IPS-18a (cell line): ENCODE measurements at regions not wholly inside any gene's neighbourhood (a gene's known extent, or its start where the extent isn't known, plus 50 kb on each side); places are given as distances from the start of the nearest gene placed in this dataset.

ENCODE experiments used
- H3K27ac ChIP-seq: one replicate; pipeline ENCODE4 v1.5.1; 2013; ENCODE audit warnings: low read length
- H3K27me3 ChIP-seq: one replicate; pipeline ENCODE4 v1.6.1; 2013; ENCODE audit warnings: mild to moderate bottlenecking, low read length; ENCODE audit not compliant: control insufficient read depth, insufficient read depth
- H3K36me3 ChIP-seq: one replicate; pipeline ENCODE4 v1.6.1; 2013; ENCODE audit warnings: low read depth, low read length; ENCODE audit not compliant: control insufficient read depth
- H3K4me1 ChIP-seq: one replicate; pipeline ENCODE4 v1.6.1; 2013; ENCODE audit warnings: low read depth, low read length; ENCODE audit not compliant: control insufficient read depth
- H3K4me3 ChIP-seq: one replicate; pipeline ENCODE4 v1.5.1; 2013; ENCODE audit warnings: low read length
- H3K9ac ChIP-seq: one replicate; pipeline ENCODE4 v1.6.1; 2013; ENCODE audit warnings: mild to moderate bottlenecking, low read length, moderate library complexity
- H3K9me3 ChIP-seq: one replicate; pipeline ENCODE4 v1.6.1; 2013; ENCODE audit warnings: low read depth, low read length; ENCODE audit not compliant: control insufficient read depth

DNA sequence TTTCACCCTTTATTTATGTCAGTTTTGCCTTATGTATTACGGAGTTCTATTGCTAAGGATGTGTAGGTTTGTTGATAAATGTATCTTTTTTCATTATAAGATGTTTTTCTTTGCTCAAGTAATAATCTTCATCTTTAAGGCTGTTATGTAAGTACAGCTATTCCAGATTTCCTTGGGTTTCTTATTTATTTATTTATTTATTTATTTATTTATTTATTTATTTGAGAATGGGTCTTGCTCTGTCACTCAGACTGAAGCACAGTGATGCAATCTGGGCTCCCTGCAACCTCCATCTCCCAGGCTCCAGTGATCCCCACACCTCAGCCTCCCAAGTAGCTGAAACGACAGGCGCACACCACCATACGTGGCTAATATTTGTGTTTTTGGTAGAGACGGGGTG is 617.0 kb downstream of the SLITRK1 start:
- H3K9me3 ChIP-seq = no peaks in the 10 kb centered on the region

DNA sequence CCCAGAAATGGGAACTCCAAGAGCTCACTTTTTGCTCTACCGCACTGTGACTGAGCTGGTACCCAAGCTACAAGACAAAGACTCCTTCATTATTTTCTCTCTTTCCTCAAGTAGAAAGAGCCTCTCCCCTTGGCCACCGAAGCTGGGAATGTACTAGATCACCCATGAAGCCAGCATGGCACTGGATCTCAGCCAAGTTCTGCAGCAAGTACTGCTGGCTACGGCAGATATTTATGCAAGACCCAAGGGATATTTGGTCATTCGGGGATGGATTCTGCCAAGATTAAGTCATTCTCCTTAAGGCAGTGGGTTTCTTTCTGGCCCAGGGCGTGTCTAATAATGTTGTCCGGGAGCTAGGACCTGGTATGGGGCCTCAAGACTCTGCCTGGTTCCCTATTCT is 633.5 kb downstream of the SLITRK1 start:
- Histone ChIP-seq H3K27me3 (no peaks in the 10 kb centered on the region), H3K4me3 (no peak overlapping the region), H3K4me1 (no peaks in the 10 kb centered on the region), H3K36me3 (no peaks in the 10 kb centered on the region), H3K9ac (no peak overlapping the region), H3K9me3 (no peaks in the 10 kb centered on the region), H3K27ac (no peak overlapping the region)

More for the DNA sequence above, 617.0 kb downstream of the SLITRK1 start:
- no peak overlapping the region for H3K9ac ChIP-seq
- H3K36me3 ChIP-seq = no peaks in the 10 kb centered on the region
- H3K4me1 ChIP-seq = no peaks in the 10 kb centered on the region
- no peak overlapping the region for H3K4me3 ChIP-seq
- no peaks in the 10 kb centered on the region for H3K27me3 ChIP-seq
- no peak overlapping the region for H3K27ac ChIP-seq

DNA sequence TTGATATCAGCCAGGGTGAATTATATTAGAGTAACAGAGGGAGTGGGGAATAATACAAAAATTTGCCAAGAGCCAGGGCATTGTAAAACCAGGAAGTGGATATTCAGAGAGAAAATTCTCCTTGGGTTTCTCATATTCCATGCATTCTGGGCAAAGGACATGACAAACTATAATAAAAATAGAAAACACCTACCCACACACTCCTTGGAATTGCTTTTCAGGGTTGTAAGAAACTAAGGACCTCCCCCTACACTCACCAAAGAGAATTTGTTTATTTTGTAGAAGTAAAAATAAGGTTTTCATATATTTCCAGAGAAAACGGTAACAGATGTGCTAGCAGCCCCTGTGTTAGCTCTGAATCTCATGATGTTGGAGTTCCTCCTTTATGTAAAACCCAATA is 649.6 kb downstream of the SLITRK1 start:
- Histone ChIP-seq H3K36me3 (no peaks in the 10 kb centered on the region), H3K9me3 (no peaks in the 10 kb centered on the region), H3K27ac (no peak overlapping the region), H3K4me3 (no peak overlapping the region), H3K9ac (no peak overlapping the region), H3K4me1 (no peaks in the 10 kb centered on the region), H3K27me3 (no peaks in the 10 kb centered on the region)

DNA sequence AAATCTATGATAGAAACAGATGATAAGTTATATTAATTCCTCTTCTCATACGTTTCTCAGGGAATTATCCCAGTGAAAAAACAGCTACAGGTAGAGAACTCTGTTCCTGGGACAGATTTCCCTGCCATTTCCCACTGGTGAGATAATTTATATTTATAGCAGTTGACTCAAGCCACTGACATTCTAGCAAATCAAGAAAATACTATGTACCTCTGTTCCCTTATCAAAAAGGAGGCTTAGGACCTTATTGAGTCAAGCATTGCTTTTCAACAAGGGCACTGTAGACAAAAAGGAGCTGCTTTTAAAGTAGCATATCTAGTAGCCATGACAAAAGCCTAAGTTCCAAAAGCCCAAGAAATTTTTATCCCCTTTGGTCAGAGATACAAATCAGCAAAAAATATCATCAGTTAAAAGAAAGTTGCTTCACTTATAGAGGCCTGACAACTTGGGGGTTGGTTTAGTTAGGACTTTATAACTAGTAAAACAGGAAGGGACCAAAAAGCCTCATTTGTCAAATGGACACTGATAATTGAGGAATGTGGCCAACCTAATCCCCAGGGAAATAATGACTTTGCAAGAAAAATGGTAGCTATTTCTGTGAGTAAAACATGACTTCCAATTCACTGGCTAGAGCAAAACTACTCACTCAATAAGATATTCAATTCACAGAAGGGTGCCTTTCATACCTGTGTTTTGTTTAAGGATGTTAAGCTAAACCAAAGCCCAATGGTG is 652.5 kb downstream of the SLITRK1 start:
- Histone ChIP-seq H3K36me3 (no peaks in the 10 kb centered on the region), H3K27ac (no peak overlapping the region), H3K4me3 (no peak overlapping the region), H3K4me1 (no peaks in the 10 kb centered on the region), H3K9me3 (no peaks in the 10 kb centered on the region), H3K27me3 (no peaks in the 10 kb centered on the region), H3K9ac (no peak overlapping the region)

DNA sequence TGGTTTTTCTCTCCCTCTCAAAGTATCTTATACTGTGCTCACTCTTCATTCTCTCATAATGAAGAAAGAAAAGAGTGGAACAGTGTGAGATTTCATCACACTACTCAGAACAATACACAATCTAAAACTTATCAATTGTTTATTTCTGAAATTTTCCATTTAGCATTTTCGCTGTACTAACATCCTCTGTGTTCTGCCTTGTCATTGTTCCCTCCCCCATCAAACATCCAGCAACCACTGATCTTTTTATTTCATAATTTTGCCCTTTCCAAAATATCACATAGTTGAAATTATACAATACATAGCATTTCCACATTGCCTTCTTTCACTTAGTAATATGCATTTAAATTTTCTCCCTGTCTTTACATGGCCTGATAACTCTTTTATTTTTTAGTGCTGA is 658.7 kb downstream of the SLITRK1 start:
- no peaks in the 10 kb centered on the region for H3K9me3 ChIP-seq
- H3K4me3 ChIP-seq = no peak overlapping the region
- H3K36me3 ChIP-seq = no peaks in the 10 kb centered on the region
- no peak overlapping the region for H3K9ac ChIP-seq
- H3K4me1 ChIP-seq = no peaks in the 10 kb centered on the region
- H3K27ac ChIP-seq = no peak overlapping the region
- H3K27me3 ChIP-seq = no peaks in the 10 kb centered on the region

DNA sequence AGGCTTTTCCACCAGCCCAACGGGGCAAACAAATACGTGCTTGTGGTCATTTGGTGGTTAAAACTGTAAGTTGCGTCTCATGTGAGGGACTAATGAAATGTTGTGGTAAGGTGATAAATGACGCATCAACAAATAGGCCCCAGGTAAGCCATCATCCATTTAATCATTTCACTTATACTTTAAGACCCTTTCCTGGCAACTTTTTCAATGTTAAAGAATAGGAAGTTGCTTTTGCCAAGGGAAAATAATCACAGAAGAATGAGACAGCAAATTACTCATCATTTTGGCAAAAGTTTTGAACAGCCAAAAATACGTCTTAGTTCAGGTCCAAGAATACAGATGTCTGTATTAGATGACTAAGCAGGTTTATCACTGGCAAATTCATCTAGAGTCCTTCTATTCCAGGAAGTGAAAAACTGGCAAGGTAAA is 660.4 kb downstream of the SLITRK1 start:
- no peak overlapping the region for H3K27ac ChIP-seq
- no peaks in the 10 kb centered on the region for H3K36me3 ChIP-seq
- H3K9ac ChIP-seq = no peak overlapping the region
- H3K9me3 ChIP-seq = no peaks in the 10 kb centered on the region
- peaks cover 2% of the 10 kb centered on the region for H3K4me1 ChIP-seq
- H3K27me3 ChIP-seq = no peaks in the 10 kb centered on the region
- H3K4me3 ChIP-seq = no peak overlapping the region

DNA sequence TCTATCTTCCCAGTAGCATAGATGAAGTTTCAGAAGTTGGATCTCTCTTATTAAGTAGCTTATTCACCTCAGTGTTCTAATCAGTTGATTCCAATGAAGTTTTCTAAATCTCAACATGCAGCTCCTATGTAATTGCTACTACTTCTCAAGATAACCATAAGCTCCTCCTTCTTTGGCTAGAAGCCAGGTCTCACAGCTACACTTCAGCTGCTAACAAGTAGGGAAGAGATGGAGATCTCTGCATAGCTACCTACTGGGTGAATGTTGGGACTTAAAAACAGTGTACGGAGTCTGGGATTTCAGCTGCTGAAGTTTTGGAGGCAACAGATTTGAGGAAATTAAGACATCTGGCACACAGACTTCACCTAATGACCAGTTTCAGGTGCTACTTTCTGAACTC is 661.0 kb downstream of the SLITRK1 start:
- no peak overlapping the region for H3K27ac ChIP-seq

DNA sequence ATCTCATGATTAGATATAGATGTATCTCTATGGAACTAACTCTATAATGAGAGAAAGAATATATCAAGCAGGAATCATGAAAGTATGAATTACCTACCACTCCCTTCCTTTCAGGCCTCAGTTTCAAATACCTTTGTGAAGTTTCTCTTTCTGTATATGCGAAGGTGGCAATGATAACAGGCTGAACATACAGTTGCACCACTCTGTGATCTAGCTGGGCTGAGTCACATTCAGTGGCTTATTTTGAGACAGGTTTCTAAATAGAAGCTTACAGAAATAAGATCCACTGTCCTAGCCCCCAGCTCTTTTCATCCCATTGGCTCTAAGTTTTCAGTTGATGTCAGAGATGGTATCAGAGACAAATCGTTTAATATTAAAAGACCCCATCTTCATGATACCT is 662.0 kb downstream of the SLITRK1 start:
- Histone ChIP-seq H3K27ac (no peak overlapping the region), H3K9ac (no peak overlapping the region), H3K4me3 (no peak overlapping the region), H3K36me3 (no peaks in the 10 kb centered on the region), H3K9me3 (no peaks in the 10 kb centered on the region), H3K27me3 (no peaks in the 10 kb centered on the region), H3K4me1 (peaks cover 10% of the 10 kb centered on the region)

More for the DNA sequence above, 661.0 kb downstream of the SLITRK1 start:
- no peaks in the 10 kb centered on the region for H3K27me3 ChIP-seq
- H3K36me3 ChIP-seq = no peaks in the 10 kb centered on the region
- no peak overlapping the region for H3K9ac ChIP-seq
- no peak overlapping the region for H3K4me3 ChIP-seq
- H3K4me1 ChIP-seq = peaks cover 8% of the 10 kb centered on the region
- H3K9me3 ChIP-seq = no peaks in the 10 kb centered on the region

DNA sequence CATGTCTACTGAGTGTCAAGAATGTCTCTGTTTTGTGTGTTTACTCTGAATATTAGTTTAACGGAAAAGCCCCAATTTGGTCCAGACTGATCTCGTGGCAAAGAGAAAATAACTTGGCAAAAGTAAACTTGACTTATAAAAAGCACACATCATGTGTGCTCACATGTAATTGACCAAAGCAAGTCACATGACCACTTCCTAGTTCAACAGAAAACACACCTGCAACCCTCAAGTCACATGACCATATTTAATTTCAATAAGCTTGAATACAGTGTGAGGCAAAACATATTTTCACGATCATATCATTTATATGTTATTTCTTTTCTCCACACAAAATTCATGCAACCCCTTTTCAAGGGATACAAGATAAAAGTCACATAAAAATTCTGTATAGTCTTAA is 662.4 kb downstream of the SLITRK1 start:
- H3K9me3 ChIP-seq = no peaks in the 10 kb centered on the region
- H3K9ac ChIP-seq = no peak overlapping the region
- no peak overlapping the region for H3K27ac ChIP-seq
- H3K4me1 ChIP-seq = peaks cover 10% of the 10 kb centered on the region
- no peak overlapping the region for H3K4me3 ChIP-seq
- no peaks in the 10 kb centered on the region for H3K36me3 ChIP-seq
- no peaks in the 10 kb centered on the region for H3K27me3 ChIP-seq

DNA sequence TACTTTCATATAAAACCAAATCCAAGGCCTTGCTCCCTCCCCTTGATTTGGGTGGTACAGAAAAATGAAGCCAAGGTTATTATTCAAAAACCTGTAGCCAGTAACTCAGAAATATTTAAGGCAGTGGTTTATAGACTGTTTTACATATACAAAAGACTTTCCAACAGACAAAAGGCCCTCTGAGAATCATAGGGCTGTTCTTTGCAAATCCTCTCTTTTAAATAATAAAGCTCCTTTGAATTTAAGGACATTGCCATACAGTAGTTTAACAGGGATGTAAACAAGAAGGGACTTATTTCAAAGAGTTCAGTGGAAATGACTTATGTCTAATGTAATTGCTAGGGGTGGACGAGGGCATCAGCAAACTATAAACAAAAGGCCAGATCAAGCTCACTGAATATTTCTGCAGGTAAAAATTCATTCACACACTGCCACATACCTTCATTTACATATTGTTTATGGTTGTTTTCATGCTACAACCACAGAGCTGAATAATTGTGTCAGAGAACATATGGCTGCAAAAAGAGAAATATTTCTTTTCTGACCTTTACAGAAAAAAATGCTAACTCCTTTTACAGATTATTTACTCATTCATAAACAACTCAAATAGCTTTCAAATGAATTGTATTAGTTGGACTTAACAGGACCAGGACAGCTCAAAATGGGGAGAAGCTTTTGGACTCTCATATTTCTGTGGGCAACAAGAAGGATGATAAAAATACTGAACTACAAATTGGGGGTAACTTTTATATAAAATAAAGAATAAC is 665.6 kb downstream of the SLITRK1 start:
- H3K9me3 ChIP-seq = no peaks in the 10 kb centered on the region
- H3K9ac ChIP-seq = no peak overlapping the region
- H3K4me3 ChIP-seq = no peak overlapping the region
- H3K4me1 ChIP-seq = peaks cover 10% of the 10 kb centered on the region
- no peaks in the 10 kb centered on the region for H3K36me3 ChIP-seq
- H3K27me3 ChIP-seq = no peaks in the 10 kb centered on the region
- no peak overlapping the region for H3K27ac ChIP-seq

DNA sequence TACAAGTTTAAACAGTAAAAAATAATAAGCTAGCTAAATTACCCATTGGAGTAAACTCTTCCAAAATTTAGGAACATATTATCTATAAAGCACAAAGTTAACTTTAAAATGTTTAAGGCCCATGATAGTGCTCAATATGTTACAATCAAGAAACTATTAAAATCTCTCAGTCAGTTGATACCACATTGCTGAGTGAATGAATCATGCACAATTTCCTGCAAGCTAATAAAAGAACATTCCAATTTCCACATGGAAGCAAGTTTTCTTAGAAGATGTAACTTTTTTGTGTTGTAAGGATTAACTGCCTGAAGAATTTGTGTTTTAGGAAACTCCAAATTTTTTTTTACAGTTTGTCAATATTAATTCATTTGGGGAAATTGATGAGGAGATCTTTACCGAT is 666.6 kb downstream of the SLITRK1 start:
- peaks cover 10% of the 10 kb centered on the region for H3K4me1 ChIP-seq
- no peak overlapping the region for H3K27ac ChIP-seq
- H3K36me3 ChIP-seq = no peaks in the 10 kb centered on the region
- no peaks in the 10 kb centered on the region for H3K9me3 ChIP-seq
- no peaks in the 10 kb centered on the region for H3K27me3 ChIP-seq
- H3K9ac ChIP-seq = no peak overlapping the region
- no peak overlapping the region for H3K4me3 ChIP-seq

DNA sequence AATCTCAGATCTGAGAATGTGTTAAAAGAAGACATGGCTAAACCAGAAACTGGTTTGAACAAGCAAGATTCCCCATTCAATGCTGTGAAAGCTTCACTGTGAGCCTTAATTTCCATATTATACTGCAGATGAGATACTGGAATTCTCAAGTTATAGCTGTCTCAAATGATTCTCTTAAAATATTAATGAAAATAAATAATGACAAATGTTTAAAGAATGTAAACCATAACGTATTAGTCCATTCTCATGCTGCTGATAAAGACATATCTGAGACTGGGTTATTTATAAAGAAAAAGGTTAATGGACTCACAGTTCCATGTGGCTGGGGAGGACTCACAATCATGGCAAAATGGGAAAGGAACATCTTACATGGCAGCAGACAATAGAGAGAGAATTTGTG is 667.8 kb downstream of the SLITRK1 start:
- Histone ChIP-seq H3K9me3 (no peaks in the 10 kb centered on the region), H3K36me3 (no peaks in the 10 kb centered on the region), H3K4me3 (no peak overlapping the region), H3K9ac (no peak overlapping the region), H3K27ac (no peak overlapping the region), H3K4me1 (peaks cover 10% of the 10 kb centered on the region), H3K27me3 (no peaks in the 10 kb centered on the region)
